HUES64 (cell line): ENCODE measurements at regions not wholly inside any gene's neighbourhood (a gene's known extent, or its start where the extent isn't known, plus 50 kb on each side); places are given as distances from the start of the nearest gene placed in this dataset.

ENCODE experiments used
- H3K27ac ChIP-seq: 2 replicates; pipeline ENCODE4 v1.7.0; 2013; ENCODE audit warnings: low read depth, low read length, inconsistent platforms
- H3K27me3 ChIP-seq: 2 replicates; pipeline ENCODE4 v1.6.1; 2013; ENCODE audit warnings: mild to moderate bottlenecking, low read length; ENCODE audit not compliant: insufficient read depth
- H3K36me3 ChIP-seq: 2 replicates; pipeline ENCODE4 v1.6.1; 2013; ENCODE audit warnings: mild to moderate bottlenecking, low read length; ENCODE audit not compliant: insufficient read depth
- H3K4me1 ChIP-seq: 2 replicates; pipeline ENCODE4 v1.6.1; 2013; ENCODE audit warnings: mild to moderate bottlenecking, low read length, moderate library complexity; ENCODE audit not compliant: insufficient read depth
- H3K4me3 ChIP-seq: 2 replicates; pipeline ENCODE4 v1.5.1; 2013; ENCODE audit warnings: mild to moderate bottlenecking, low read length, moderate library complexity
- H3K9ac ChIP-seq: 2 replicates; pipeline ENCODE4 v1.6.1; 2013; ENCODE audit warnings: mild to moderate bottlenecking, low read depth, low read length
- H3K9me3 ChIP-seq: 2 replicates; pipeline ENCODE4 v1.6.1; 2013; ENCODE audit warnings: low read depth, low read length; ENCODE audit not compliant: insufficient read depth
- WGBS: fragments of 150-250, 120-280 bp; methylation state at CpG from one replicate; pipeline ENCODE4 v1.1.7; 2013; ENCODE audit warnings: missing lambda C conversion rate; 5-methylcytosine and 5-hydroxymethylcytosine counted together

- 96% methylated on average over 1 of the region's 1 CpG for WGBS
- Histone ChIP-seq H3K9me3 (no peaks in the 10 kb centered on the region), H3K9ac (no peak overlapping the region), H3K27me3 (no peaks in the 10 kb centered on the region), H3K27ac (no peak overlapping the region), H3K36me3 (no peaks in the 10 kb centered on the region), H3K4me3 (no peak overlapping the region), H3K4me1 (no peaks in the 10 kb centered on the region)
Observed at GRCh38 chrX:42694260-42694815, 83.6 kb downstream of the PPP1R2C start.

- 88% methylated on average over 1 of the region's 1 CpG for WGBS
- no peaks in the 10 kb centered on the region for H3K36me3 ChIP-seq
- no peak overlapping the region for H3K9ac ChIP-seq
- no peak overlapping the region for H3K27ac ChIP-seq
- H3K9me3 ChIP-seq = no peaks in the 10 kb centered on the region
- no peaks in the 10 kb centered on the region for H3K27me3 ChIP-seq
- no peaks in the 10 kb centered on the region for H3K4me1 ChIP-seq
- H3K4me3 ChIP-seq = no peak overlapping the region
Observed at GRCh38 chrX:42691196-42691595, 86.8 kb downstream of the PPP1R2C start.

GRCh38 chrX:42686706-42687105 is 91.3 kb downstream of the PPP1R2C start:
- Histone ChIP-seq H3K27ac (no peak overlapping the region), H3K4me1 (0 out of 2 replicates have a peak, but pooled peaks cover 3% of the 10 kb centered on the region), H3K27me3 (no peaks in the 10 kb centered on the region), H3K9ac (no peak overlapping the region), H3K36me3 (no peaks in the 10 kb centered on the region), H3K4me3 (no peak overlapping the region), H3K9me3 (no peaks in the 10 kb centered on the region)
- 97% methylated on average over 1 of the region's 2 CpGs for WGBS

- Histone ChIP-seq H3K4me1 (0 out of 2 replicates have a peak, but pooled peaks cover 8% of the 10 kb centered on the region), H3K27me3 (no peaks in the 10 kb centered on the region), H3K9ac (no peak overlapping the region), H3K27ac (no peak overlapping the region), H3K9me3 (no peaks in the 10 kb centered on the region), H3K4me3 (no peak overlapping the region), H3K36me3 (no peaks in the 10 kb centered on the region)
- WGBS = no CpG with 5 or more reads among the region's 1 CpG
Observed at GRCh38 chrX:42686296-42686695, 91.7 kb downstream of the PPP1R2C start.

GRCh38 chrX:42684065-42684464 is 93.9 kb downstream of the PPP1R2C start:
- Histone ChIP-seq H3K36me3 (no peaks in the 10 kb centered on the region), H3K4me1 (peaks cover 22% of the 10 kb centered on the region), H3K9me3 (no peaks in the 10 kb centered on the region), H3K9ac (no peak overlapping the region), H3K4me3 (no peak overlapping the region), H3K27me3 (no peaks in the 10 kb centered on the region), H3K27ac (no peak overlapping the region)
- WGBS = 87% methylated on average over 2 of the region's 2 CpGs

GRCh38 chrX:42680666-42681065 is 97.3 kb downstream of the PPP1R2C start:
- peaks cover 22% of the 10 kb centered on the region for H3K4me1 ChIP-seq
- H3K9ac ChIP-seq = no peak overlapping the region
- no peaks in the 10 kb centered on the region for H3K9me3 ChIP-seq
- 8% methylated on average over 2 of the region's 2 CpGs for WGBS
- no peak overlapping the region for H3K4me3 ChIP-seq
- no peaks in the 10 kb centered on the region for H3K27me3 ChIP-seq
- H3K36me3 ChIP-seq = no peaks in the 10 kb centered on the region
- peak overlapping the region; percentile 87; the same call in 1 of the 2 replicates for H3K27ac ChIP-seq

- no peak overlapping the region for H3K27ac ChIP-seq
- no peak overlapping the region for H3K4me3 ChIP-seq
- H3K4me1 ChIP-seq = peaks cover 22% of the 10 kb centered on the region
- no peaks in the 10 kb centered on the region for H3K36me3 ChIP-seq
- H3K9me3 ChIP-seq = no peaks in the 10 kb centered on the region
- no peak overlapping the region for H3K9ac ChIP-seq
- WGBS = 97% methylated on average over 6 of the region's 6 CpGs
- no peaks in the 10 kb centered on the region for H3K27me3 ChIP-seq
Observed at GRCh38 chrX:42678133-42678532, 99.8 kb downstream of the PPP1R2C start.

DNA sequence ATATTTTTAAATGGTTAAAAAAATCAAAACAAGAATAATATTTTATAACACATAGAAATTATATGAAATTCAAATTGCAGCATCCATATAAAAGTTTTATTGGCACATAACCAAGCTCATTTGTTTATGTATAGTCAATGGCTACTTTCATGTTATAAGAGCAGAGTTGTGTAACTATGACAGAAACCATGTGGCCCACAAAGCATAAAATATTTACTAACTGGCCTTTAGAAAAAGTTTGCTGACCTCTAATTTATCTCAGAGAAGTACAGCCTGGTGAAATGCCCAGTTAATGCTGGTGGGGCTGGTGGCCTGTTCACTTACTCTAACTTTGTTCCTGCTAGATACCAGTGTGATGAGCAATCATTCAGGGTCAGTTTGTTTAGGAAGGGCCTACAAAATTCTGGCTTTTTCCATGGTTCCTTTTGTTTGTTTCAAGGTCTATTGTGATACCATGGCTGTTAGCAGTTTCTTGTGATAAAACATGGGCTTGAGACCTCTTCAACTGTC is 104.6 kb downstream of the PPP1R2C start:
- Histone ChIP-seq H3K9ac (no peak overlapping the region), H3K27ac (no peak overlapping the region), H3K9me3 (peaks cover 11% of the 10 kb centered on the region; the same call in 1 of the 2 replicates), H3K4me1 (no peaks in the 10 kb centered on the region), H3K36me3 (no peaks in the 10 kb centered on the region), H3K4me3 (no peak overlapping the region), H3K27me3 (no peaks in the 10 kb centered on the region)

GRCh38 chrX:42664680-42665079 is 113.3 kb downstream of the PPP1R2C start:
- 0 out of 2 replicates have a peak, but pooled peaks cover 12% of the 10 kb centered on the region for H3K9me3 ChIP-seq
- no peaks in the 10 kb centered on the region for H3K27me3 ChIP-seq
- H3K36me3 ChIP-seq = no peaks in the 10 kb centered on the region
- H3K9ac ChIP-seq = no peak overlapping the region
- H3K4me3 ChIP-seq = no peak overlapping the region
- 61% methylated on average over 3 of the region's 3 CpGs for WGBS
- H3K4me1 ChIP-seq = no peaks in the 10 kb centered on the region
- H3K27ac ChIP-seq = no peak overlapping the region

DNA sequence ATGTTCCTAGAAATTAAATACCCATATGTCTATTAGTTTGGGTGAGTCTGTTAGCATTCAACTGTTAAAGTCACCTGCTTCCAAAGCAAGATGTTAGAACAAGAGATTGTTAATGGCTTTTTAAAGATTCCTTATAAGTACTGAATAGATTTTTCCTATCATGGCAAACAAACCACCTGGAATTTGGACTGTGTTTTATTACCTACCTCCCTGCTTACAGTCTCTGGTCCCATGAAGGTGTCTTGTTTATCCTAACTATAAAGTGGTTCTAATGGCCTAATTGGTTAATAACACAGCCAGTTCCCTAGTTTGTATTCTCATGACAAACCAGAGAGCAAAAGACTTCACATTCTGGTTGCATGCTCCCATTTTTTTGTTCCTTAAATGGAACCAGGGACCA is 149.5 kb downstream of the PPP1R2C start:
- H3K4me3 ChIP-seq = no peak overlapping the region
- H3K27ac ChIP-seq = no peak overlapping the region
- no peaks in the 10 kb centered on the region for H3K4me1 ChIP-seq
- no peaks in the 10 kb centered on the region for H3K9me3 ChIP-seq
- no peaks in the 10 kb centered on the region for H3K36me3 ChIP-seq
- no peak overlapping the region for H3K9ac ChIP-seq
- no peaks in the 10 kb centered on the region for H3K27me3 ChIP-seq

GRCh38 chrX:42627891-42628290 is 150.1 kb downstream of the PPP1R2C start:
- H3K4me1 ChIP-seq = no peaks in the 10 kb centered on the region
- H3K27me3 ChIP-seq = no peaks in the 10 kb centered on the region
- WGBS = 100% methylated on average over 2 of the region's 3 CpGs
- H3K36me3 ChIP-seq = no peaks in the 10 kb centered on the region
- H3K9me3 ChIP-seq = no peaks in the 10 kb centered on the region
- H3K4me3 ChIP-seq = no peak overlapping the region
- H3K27ac ChIP-seq = no peak overlapping the region
- no peak overlapping the region for H3K9ac ChIP-seq

DNA sequence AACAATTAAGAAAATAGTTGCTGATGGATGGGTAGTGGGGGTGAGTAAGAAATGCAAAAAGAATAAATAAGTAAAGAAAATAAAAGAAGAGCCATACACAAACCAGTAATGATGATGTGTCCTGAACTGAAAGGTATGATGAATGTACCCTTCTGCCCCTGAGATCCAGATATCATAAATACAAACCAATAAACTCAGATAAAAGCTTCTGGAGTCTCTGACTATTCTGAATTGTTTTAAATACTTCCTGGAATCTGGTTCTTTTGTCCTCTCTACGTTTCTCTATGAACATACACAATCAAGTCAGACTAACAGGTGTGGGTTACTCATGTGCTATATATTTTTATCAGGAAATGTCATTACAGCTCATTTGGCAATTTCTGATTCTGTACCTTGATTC is 153.4 kb downstream of the PPP1R2C start:
- Histone ChIP-seq H3K27me3 (no peaks in the 10 kb centered on the region), H3K36me3 (no peaks in the 10 kb centered on the region), H3K9ac (no peak overlapping the region), H3K4me3 (no peak overlapping the region), H3K4me1 (no peaks in the 10 kb centered on the region), H3K9me3 (no peaks in the 10 kb centered on the region), H3K27ac (no peak overlapping the region)
- no CpG with 5 or more reads among the region's 1 CpG for WGBS
